Activated CD4-positive, alpha-beta memory T cell treated with anti-CD3 and anti-CD28 coated beads, Interleukin-2, amount 10 ng/mL, durations not matched to agents 7 days and 5 days (primary cell): ENCODE measurements at regions not wholly inside any gene's neighbourhood (a gene's known extent, or its start where the extent isn't known, plus 50 kb on each side); places are given as distances from the start of the nearest gene placed in this dataset.

Source experiments
- CTCF ChIA-PET: fragments of 350-600 bp; sonication (Branson Sonifier 250); formaldehyde crosslinking; loops from one replicate; lab custom pipeline; 2021; ENCODE audit warnings: antibody characterized with exemption, inconsistent platforms; lab: Charles Lee
- POLR2A ChIA-PET: fragments of 350-600 bp; sonication (Branson Sonifier 250); formaldehyde crosslinking; loops from one replicate; lab custom pipeline; 2021; ENCODE audit warnings: antibody characterized with exemption; lab: Charles Lee
- DNase-seq: peaks from one replicate; pipeline ENCODE4 v3.0.0-alpha.2; 2020
- H3K27ac Mint-ChIP-seq: one replicate; pipeline ENCODE4 v1.8.0; 2021; ENCODE audit warnings: mild to moderate bottlenecking, mixed read lengths
- H3K27me3 Mint-ChIP-seq: one replicate; pipeline ENCODE4 v1.8.0; 2021; ENCODE audit warnings: mixed read lengths
- H3K36me3 Mint-ChIP-seq: one replicate; pipeline ENCODE4 v1.8.0; 2021; ENCODE audit warnings: low read depth, mixed read lengths
- H3K4me1 Mint-ChIP-seq: one replicate; pipeline ENCODE4 v1.8.0; 2021; ENCODE audit warnings: mixed read lengths
- H3K4me3 Mint-ChIP-seq: one replicate; pipeline ENCODE4 v1.8.0; 2021; ENCODE audit warnings: mild to moderate bottlenecking, mixed read lengths
- H3K9me3 Mint-ChIP-seq: one replicate; pipeline ENCODE4 v1.8.0; 2021; ENCODE audit warnings: mixed read lengths

- DNase-seq: no peak
- Mint-ChIP-seq H3K36me3 (no peaks in the 10 kb centered on the region), H3K4me1 (no peaks in the 10 kb centered on the region), H3K4me3 (no peak overlapping the region), H3K27ac (no peak overlapping the region), H3K9me3 (no peaks in the 10 kb centered on the region), H3K27me3 (no peaks in the 10 kb centered on the region)
- CTCF ChIA-PET: no interaction called here
- POLR2A ChIA-PET: no interaction called here
Measured at GRCh38 chr5:39826051-39826450, 401.3 kb upstream of the DAB2 start.

- ChIA-PET POLR2A (no interaction called here), CTCF (no interaction called here)
- Mint-ChIP-seq H3K4me1 (no peaks in the 10 kb centered on the region), H3K9me3 (no peaks in the 10 kb centered on the region), H3K27ac (no peak overlapping the region), H3K27me3 (no peaks in the 10 kb centered on the region), H3K4me3 (no peak overlapping the region), H3K36me3 (no peaks in the 10 kb centered on the region)
- DNase-seq: no peak
Measured at GRCh38 chr5:39825301-39825700, 400.5 kb upstream of the DAB2 start.

- no peak for DNase-seq
- POLR2A ChIA-PET: no interaction called here
- H3K4me1 Mint-ChIP-seq: no peaks in the 10 kb centered on the region
- H3K27ac Mint-ChIP-seq: no peak overlapping the region
- H3K27me3 Mint-ChIP-seq: no peaks in the 10 kb centered on the region
- no peaks in the 10 kb centered on the region for H3K9me3 Mint-ChIP-seq
- CTCF ChIA-PET: no interaction called here
- H3K4me3 Mint-ChIP-seq: no peak overlapping the region
- no peaks in the 10 kb centered on the region for H3K36me3 Mint-ChIP-seq
Measured at GRCh38 chr5:39822020-39822419, 397.2 kb upstream of the DAB2 start.

- H3K27me3 Mint-ChIP-seq: peaks cover 3% of the 10 kb centered on the region
- POLR2A ChIA-PET: no interaction called here
- H3K27ac Mint-ChIP-seq: no peak overlapping the region
- no peak for DNase-seq
- no peaks in the 10 kb centered on the region for H3K9me3 Mint-ChIP-seq
- CTCF ChIA-PET: no interaction called here
- no peak overlapping the region for H3K4me3 Mint-ChIP-seq
- H3K4me1 Mint-ChIP-seq: no peaks in the 10 kb centered on the region
- no peaks in the 10 kb centered on the region for H3K36me3 Mint-ChIP-seq
Measured at GRCh38 chr5:39816866-39817265, 392.1 kb upstream of the DAB2 start.

- ChIA-PET POLR2A (no interaction called here), CTCF (no interaction called here)
- no peaks in the 10 kb centered on the region for H3K4me1 Mint-ChIP-seq
- no peak for DNase-seq
- H3K27ac Mint-ChIP-seq: no peak overlapping the region
- H3K4me3 Mint-ChIP-seq: no peak overlapping the region
- no peaks in the 10 kb centered on the region for H3K36me3 Mint-ChIP-seq
- H3K27me3 Mint-ChIP-seq: peaks cover 3% of the 10 kb centered on the region
- H3K9me3 Mint-ChIP-seq: no peaks in the 10 kb centered on the region
Measured at GRCh38 chr5:39816156-39816845, 391.5 kb upstream of the DAB2 start.

GRCh38 chr5:39815711-39816110 is 390.9 kb upstream of the DAB2 start:
- peaks cover 6% of the 10 kb centered on the region for H3K27me3 Mint-ChIP-seq
- CTCF ChIA-PET: no interaction called here
- POLR2A ChIA-PET: no interaction called here
- no peaks in the 10 kb centered on the region for H3K4me1 Mint-ChIP-seq
- H3K4me3 Mint-ChIP-seq: no peak overlapping the region
- H3K36me3 Mint-ChIP-seq: no peaks in the 10 kb centered on the region
- no peaks in the 10 kb centered on the region for H3K9me3 Mint-ChIP-seq
- no peak for DNase-seq
- H3K27ac Mint-ChIP-seq: no peak overlapping the region

GRCh38 chr5:39811381-39811780 is 386.6 kb upstream of the DAB2 start:
- Mint-ChIP-seq H3K27me3 (peaks cover 6% of the 10 kb centered on the region), H3K36me3 (no peaks in the 10 kb centered on the region), H3K27ac (no peak overlapping the region), H3K4me1 (no peaks in the 10 kb centered on the region), H3K9me3 (no peaks in the 10 kb centered on the region), H3K4me3 (no peak overlapping the region)
- POLR2A ChIA-PET: no interaction called here
- CTCF ChIA-PET: no interaction called here
- no peak for DNase-seq

- Mint-ChIP-seq H3K9me3 (no peaks in the 10 kb centered on the region), H3K4me3 (no peak overlapping the region), H3K27ac (no peak overlapping the region), H3K36me3 (no peaks in the 10 kb centered on the region), H3K4me1 (no peaks in the 10 kb centered on the region), H3K27me3 (peaks cover 6% of the 10 kb centered on the region)
- DNase-seq: no peak
- POLR2A ChIA-PET: no interaction called here
- CTCF ChIA-PET: no interaction called here
Measured at GRCh38 chr5:39808656-39809055, 383.9 kb upstream of the DAB2 start.

GRCh38 chr5:39801306-39801705 is 376.5 kb upstream of the DAB2 start:
- no peak for DNase-seq
- Mint-ChIP-seq H3K9me3 (no peaks in the 10 kb centered on the region), H3K4me1 (no peaks in the 10 kb centered on the region), H3K36me3 (no peaks in the 10 kb centered on the region), H3K27me3 (peaks cover 5% of the 10 kb centered on the region), H3K27ac (no peak overlapping the region), H3K4me3 (no peak overlapping the region)
- CTCF ChIA-PET: no interaction called here
- POLR2A ChIA-PET: no interaction called here

- no peaks in the 10 kb centered on the region for H3K36me3 Mint-ChIP-seq
- no peaks in the 10 kb centered on the region for H3K9me3 Mint-ChIP-seq
- ChIA-PET POLR2A (no interaction called here), CTCF (no interaction called here)
- H3K4me1 Mint-ChIP-seq: no peaks in the 10 kb centered on the region
- no peak overlapping the region for H3K4me3 Mint-ChIP-seq
- H3K27me3 Mint-ChIP-seq: peaks cover 5% of the 10 kb centered on the region
- H3K27ac Mint-ChIP-seq: no peak overlapping the region
- DNase-seq: no peak
Measured at GRCh38 chr5:39800042-39800601, 375.3 kb upstream of the DAB2 start.

- Mint-ChIP-seq H3K27ac (no peak overlapping the region), H3K4me3 (no peak overlapping the region), H3K4me1 (no peaks in the 10 kb centered on the region), H3K9me3 (no peaks in the 10 kb centered on the region), H3K36me3 (no peaks in the 10 kb centered on the region), H3K27me3 (peaks cover 5% of the 10 kb centered on the region)
- ChIA-PET CTCF (no interaction called here), POLR2A (no interaction called here)
- no peak for DNase-seq
Measured at GRCh38 chr5:39799242-39799641, 374.5 kb upstream of the DAB2 start.

- H3K4me3 Mint-ChIP-seq: no peak overlapping the region
- CTCF ChIA-PET: no interaction called here
- no peaks in the 10 kb centered on the region for H3K36me3 Mint-ChIP-seq
- H3K27ac Mint-ChIP-seq: no peak overlapping the region
- no peaks in the 10 kb centered on the region for H3K27me3 Mint-ChIP-seq
- POLR2A ChIA-PET: no interaction called here
- H3K4me1 Mint-ChIP-seq: no peaks in the 10 kb centered on the region
- no peaks in the 10 kb centered on the region for H3K9me3 Mint-ChIP-seq
- DNase-seq: no peak
Measured at GRCh38 chr5:39794513-39795210, 369.9 kb upstream of the DAB2 start.

- Mint-ChIP-seq H3K4me3 (no peak overlapping the region), H3K36me3 (no peaks in the 10 kb centered on the region), H3K4me1 (no peaks in the 10 kb centered on the region), H3K27ac (no peak overlapping the region), H3K9me3 (peaks cover 4% of the 10 kb centered on the region), H3K27me3 (peaks cover 4% of the 10 kb centered on the region)
- CTCF ChIA-PET: no interaction called here
- POLR2A ChIA-PET: no interaction called here
- no peak for DNase-seq
Measured at GRCh38 chr5:39785410-39785809, 360.6 kb upstream of the DAB2 start.
